ENCODE measurements at regions not wholly inside any gene's neighbourhood (a gene's known extent, or its start where the extent isn't known, plus 50 kb on each side); places are given as distances from the start of the nearest gene placed in this dataset.
"Not testable (repeated sequence)": the region's sequence is repeated elsewhere in the genome, so short reads cannot be mapped to it uniquely, and the experiment has no call there.

DNA sequence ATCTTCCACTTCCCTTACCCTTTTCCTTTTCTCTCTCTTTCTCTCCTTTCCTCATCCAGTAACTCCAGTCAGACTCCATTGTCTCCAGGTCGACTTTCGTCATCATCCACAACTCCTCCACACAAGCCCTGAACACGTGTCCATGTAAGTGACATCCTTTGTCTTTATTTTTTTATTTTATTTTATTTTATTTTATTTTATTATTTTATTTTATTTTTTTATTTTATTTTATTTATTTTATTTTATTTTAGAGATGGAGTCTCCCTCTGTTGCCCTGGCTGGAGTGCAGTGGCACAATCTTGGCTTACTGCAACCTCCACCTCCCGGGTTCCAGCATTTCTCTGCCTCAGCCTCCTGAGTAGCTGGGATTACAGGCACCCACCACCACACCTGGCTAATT lies 80.1 kb upstream of the VKORC1L1 start:
- TF ChIP-seq, protein P1, sequence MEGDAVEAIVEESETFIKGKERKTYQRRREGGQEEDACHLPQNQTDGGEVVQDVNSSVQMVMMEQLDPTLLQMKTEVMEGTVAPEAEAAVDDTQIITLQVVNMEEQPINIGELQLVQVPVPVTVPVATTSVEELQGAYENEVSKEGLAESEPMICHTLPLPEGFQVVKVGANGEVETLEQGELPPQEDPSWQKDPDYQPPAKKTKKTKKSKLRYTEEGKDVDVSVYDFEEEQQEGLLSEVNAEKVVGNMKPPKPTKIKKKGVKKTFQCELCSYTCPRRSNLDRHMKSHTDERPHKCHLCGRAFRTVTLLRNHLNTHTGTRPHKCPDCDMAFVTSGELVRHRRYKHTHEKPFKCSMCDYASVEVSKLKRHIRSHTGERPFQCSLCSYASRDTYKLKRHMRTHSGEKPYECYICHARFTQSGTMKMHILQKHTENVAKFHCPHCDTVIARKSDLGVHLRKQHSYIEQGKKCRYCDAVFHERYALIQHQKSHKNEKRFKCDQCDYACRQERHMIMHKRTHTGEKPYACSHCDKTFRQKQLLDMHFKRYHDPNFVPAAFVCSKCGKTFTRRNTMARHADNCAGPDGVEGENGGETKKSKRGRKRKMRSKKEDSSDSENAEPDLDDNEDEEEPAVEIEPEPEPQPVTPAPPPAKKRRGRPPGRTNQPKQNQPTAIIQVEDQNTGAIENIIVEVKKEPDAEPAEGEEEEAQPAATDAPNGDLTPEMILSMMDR (IDR thresholded peaks at IDR 0.05 in 2 of 3, conservative IDR thresholded peaks at IDR 0.05 in 1 of 3; ENCODE audit: insufficient read depth in 2 of 3, low read depth in 1 of 3, low read length in 3 of 3) = not testable (repeated sequence)
- not testable (repeated sequence) for TF ChIP-seq ZC3H4 (CRISPR knock-in tag; IDR thresholded peaks at IDR 0.05; ENCODE audit: borderline replicate concordance); RNF219 (CRISPR knock-in tag; IDR thresholded peaks at IDR 0.05); XRCC4 (IDR thresholded peaks at IDR 0.05; ENCODE audit: extremely low read depth, insufficient read depth, insufficient read length); RAD21 (CRISPR knock-in tag; conservative IDR thresholded peaks at IDR 0.05 in 1 of 2, IDR thresholded peaks at IDR 0.05 in 1 of 2); ZNF143 (CRISPR knock-in tag; IDR thresholded peaks at IDR 0.05); FOXA3 (CRISPR knock-in tag; conservative IDR thresholded peaks at IDR 0.05 in 1 of 2, IDR thresholded peaks at IDR 0.05 in 1 of 2); ARID1B (IDR thresholded peaks at IDR 0.05); RFX5 (IDR thresholded peaks at IDR 0.05; ENCODE audit: low read depth, low read length); TCFL5 (CRISPR knock-in tag; conservative IDR thresholded peaks at IDR 0.05); ZZZ3 (IDR thresholded peaks at IDR 0.05); MNT (conservative IDR thresholded peaks at IDR 0.05); ATF2 (CRISPR knock-in tag; IDR thresholded peaks at IDR 0.05)
- TF ChIP-seq, protein P2, sequence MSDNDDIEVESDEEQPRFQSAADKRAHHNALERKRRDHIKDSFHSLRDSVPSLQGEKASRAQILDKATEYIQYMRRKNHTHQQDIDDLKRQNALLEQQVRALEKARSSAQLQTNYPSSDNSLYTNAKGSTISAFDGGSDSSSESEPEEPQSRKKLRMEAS (CRISPR knock-in tag; IDR thresholded peaks at IDR 0.05) = not testable (repeated sequence)

All from K562 (cell line).